NCI-H1436 treated with DMSO at 0.1 percent for 48 hours (cell line): ENCODE measurements at regions not wholly inside any gene's neighbourhood (a gene's known extent, or its start where the extent isn't known, plus 50 kb on each side); places are given as distances from the start of the nearest gene placed in this dataset.

Experiments used
- DNase-seq: peaks from one replicate; lab custom pipeline; 2025; lab: John Stamatoyannopoulos, UW

DNA sequence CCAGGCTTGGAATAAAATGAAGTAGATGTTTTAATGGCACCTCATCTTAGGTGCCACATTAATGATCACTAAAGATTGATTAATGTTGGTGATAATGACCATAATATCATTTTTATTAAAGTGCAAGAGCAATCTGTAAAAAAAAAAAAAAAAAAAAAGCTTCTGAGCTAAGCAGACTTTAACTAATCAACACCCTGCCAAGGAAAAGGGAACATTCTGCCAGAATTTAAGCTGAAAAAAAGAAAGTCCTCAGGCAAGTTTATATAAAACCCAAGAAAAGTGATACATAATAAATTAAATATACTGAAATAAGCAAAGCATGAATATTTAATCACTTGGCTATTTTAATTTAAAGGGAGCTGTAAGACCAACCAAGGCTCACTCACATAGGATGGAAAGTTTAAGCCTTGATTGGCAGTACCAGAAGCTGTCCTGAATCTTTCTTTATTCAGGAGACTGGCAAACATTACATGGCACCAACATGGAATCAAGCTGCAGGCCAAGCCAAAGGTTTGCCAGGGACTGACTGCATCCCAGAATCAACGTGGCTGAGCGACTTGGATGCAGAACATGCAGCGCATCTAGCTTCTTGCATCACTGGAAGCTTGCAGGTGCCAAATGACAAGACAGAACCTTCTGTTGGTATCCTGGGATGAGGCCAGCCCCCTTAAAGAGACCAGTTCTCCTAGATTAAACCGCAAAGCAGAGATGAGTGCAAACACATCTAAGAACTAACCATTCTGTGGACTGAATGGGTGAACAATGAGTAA lies 413.6 kb downstream of the ENC1 start:
- DNase-seq = no peak

DNA sequence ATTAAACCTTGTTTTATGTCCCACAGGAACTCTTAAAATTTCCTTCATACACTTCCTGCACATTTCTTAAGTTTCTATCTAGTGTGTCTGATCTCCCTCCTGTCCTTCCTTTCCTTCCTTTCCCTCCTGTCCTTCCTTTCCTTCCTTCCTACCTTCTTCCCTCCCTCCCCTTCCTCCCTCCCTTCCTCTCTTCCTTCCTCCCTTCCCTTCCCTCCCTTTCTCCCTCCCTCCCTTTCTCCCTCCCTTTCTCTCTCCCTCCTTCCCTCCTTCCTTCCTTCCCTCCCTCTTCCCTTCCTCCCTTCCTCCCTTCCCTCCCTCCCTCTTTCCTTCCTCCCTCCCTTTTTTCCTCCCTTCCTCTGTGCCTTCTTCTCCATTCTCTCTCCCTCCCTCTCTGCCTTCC lies 414.9 kb downstream of the ENC1 start:
- no peak for DNase-seq

DNA sequence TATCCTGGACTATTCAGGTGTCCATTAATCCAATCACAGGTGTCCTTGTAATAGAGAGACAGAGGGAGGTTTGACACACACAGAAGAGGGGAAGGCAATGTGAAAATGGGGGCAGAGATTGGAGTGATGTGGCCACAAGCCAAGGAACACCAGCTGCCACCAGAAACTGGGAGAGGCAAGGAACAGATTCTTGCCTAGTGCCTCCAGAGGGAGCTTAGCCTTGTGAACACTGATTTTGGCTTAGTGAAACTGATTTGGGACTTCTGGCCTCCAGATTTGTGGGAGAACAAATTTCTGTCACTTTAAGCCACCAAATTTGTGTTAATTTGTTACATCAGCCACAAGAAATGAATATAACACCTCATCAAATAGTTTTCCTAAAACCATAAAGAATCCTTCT lies 416.2 kb downstream of the ENC1 start:
- no peak for DNase-seq

DNA sequence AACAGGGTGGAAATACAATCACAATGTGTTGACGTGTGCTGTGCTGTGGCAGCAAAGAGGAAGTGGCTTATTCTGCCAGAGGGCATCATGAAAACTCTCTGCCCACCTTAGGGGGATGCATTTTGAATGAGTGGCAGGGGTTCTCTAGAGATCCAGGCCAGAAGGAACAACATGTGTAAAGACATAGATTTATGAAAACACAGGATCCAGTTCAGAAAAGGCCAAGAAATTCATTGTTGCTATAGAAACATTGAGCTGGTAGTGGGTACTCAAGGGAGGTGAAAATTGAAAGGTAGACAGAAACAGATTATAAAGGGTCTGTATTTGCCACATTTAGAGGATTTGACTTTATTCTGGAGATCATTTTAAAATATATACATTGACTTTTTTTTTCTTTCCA lies 417.7 kb downstream of the ENC1 start:
- no peak for DNase-seq

DNA sequence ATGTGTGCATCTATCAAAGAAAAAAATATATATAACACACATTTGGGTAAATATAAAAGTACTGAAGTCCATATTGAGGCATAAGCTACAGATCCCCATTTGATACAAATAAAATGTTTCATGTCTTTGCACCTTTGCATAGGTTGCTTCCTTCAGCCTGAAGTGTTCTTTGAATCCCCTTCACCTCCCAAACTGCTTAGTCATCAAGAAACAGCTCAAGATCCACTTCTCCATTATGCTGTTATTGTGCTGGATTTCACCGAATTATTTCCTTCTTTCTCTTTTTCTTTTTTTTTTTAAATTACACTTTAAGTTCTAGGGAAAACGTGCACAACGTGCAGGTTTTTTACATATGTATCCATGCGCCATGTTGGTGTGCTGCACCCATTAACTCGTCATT lies 419.1 kb downstream of the ENC1 start:
- DNase-seq = no peak

DNA sequence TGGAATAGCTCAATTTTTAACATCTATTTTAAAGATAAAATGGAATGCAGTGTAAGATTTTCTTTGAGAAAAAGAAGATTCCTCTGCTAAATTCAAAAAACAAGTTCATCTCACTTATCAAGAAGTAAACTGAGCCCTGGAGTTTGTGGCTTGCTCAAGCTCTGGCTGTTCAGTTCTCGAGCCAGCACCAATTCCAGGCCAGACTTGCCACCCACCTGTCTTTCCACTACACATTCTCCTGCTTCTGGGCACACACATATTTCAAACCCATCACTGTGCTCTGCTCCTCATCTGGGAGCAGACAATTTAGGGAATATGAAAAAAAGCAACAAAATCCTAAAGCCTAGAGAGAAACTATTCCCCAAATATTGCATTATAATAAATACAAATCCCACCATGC lies 424.5 kb downstream of the ENC1 start:
- no peak for DNase-seq

DNA sequence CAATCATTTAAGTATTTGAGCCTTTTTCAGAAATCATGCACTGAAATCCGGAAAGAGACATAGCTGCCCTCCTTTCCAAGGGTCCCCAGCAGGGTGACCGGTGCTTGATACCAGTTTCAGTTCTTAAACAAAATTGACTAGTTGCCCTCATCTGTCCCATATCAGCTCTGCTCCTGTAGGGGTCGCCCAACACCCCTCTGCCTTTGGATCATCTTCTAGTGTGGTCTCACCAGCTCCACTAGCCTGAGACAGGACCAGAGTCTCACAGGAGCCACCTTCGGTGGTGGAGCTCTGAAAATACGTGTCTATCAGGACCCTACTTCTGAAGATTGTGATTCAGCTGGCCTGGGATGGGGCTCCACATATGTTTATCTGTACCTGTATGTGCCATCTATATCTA lies 428.2 kb downstream of the ENC1 start:
- no peak for DNase-seq

DNA sequence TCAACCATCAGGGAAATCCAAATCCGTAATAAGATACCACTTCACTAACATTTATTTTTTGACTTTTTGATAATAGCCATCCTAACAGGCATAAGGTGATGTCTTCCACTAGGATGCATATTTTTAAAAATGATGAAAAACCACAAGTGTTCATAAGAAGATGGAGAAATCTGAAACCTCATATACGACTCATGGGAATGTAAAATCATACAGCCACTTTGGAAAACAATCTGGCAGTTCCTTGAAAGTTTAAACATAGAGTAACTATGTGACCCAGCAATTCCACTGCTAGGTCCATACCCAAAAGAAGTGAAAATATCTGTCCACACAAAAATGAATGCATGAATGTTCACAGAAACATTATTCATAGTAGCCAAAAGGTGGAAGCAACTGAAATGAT lies 431.0 kb downstream of the ENC1 start:
- no peak for DNase-seq

DNA sequence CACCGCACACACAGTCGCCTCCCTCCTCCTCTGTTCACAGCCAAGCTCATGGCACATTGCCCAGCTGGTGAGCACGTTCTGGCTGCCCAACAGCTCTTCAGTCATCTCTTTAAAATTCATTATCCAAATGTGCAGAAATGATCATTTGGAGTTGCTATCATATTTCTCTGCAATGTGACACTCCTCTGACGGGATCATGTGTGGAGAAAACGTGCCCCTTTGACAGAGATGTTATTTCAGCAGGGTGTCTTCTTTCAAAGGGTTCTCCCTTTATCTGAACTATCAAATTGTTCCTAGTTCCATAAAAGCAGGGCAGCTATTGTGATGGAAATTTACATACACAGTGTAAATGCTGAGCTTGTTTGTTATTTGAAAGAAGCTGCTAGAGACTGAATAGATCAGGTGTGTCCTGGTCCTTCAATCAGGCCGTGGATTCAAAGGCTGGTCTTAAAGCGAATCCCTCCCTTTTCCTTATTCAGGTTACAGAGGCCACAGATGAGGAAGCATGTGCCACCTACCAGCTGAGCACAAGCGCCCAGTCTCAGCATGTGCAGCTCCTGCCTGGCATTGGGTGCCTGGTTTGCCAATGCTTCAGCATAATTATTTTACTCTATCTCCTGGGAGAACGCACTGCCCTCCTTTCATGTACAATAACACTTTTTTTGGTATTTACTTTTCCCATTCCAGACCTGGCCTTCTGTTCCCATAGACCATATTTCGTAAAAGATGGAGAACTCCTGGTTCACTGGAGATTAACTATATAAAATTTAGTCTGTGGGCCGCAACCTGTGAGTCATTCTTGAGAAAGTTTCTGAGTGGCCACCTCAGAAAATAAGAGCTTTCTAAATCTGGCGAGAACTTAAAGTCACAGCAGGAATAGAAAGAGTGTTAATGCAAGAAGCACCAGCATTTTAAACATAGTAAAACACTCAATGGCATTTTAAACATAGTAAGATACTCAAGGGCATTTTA lies 433.7 kb downstream of the ENC1 start:
- DNase-seq = peak; percentile 94

DNA sequence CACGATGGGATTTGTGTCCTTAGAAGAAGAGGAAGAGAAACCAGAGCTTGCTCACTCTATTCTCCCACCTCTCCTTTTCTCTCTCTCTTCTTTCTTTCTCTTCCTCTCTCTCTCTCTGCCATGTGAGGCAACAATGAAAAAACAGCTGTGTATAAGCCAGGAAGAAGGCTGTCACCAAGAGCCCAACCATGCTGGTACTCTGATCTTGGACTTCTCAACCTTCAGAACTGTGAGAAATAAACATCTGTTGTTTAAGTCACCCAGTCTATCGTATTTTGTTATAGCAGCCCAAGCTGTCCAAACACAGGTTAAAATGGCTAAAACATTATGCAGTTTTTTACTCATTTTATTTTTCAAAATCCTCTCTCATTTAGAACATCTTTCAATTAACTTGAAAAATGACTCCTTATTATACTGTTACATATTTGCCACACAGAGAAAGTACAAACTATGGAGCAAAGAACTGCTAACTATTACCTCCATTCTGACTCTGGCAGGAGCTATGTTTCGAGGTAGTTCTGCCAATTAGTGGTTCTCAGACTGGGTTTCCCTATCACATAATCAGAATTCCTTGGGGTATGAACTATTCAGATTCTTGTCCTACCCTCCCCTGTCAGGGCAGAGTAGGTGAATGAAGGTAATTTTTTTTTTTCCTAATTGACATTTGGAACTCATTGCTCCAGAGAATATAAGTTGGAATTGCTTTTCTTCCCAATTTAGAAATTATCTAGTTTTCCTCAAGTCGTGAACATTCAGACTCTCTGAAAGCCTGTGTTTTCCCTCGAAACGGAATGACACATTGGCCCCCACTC lies 434.6 kb downstream of the ENC1 start:
- DNase-seq = peak; percentile 41

DNA sequence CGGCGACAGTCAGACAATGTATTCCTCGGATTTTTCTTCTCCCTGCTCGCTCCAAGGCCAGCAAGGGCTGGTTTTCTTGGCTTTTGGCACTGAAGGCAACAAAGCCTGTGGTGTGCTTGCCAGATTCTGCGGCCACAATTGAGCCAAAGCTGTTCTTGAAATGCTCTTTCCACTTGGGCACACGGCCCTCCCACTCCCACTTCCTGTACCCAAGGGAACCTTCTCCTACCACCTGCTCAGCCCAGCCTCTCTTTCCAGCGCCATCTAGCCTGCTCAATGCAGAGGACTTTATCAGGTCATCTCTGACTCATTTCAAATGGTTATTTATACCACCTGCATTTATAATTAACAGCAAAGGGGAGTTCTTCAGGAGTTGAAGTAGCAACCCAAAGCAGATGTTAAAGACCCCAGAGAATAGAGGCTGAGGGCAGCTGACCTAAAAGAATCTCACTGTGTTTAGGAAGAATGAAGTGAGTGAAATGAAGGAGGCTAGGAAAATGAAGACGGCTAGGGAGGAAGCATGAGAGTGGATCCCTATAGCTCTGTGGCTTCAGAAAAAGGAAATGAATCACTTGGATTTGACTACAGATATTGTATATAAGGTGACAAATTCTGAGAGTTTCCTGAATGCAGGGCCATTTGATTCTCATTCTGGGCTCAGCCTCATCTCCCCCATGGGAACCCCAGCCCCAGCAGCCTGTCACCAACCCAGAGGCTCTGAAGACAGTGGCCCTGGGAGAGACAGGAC lies 439.0 kb downstream of the ENC1 start:
- DNase-seq = peak; percentile 5

DNA sequence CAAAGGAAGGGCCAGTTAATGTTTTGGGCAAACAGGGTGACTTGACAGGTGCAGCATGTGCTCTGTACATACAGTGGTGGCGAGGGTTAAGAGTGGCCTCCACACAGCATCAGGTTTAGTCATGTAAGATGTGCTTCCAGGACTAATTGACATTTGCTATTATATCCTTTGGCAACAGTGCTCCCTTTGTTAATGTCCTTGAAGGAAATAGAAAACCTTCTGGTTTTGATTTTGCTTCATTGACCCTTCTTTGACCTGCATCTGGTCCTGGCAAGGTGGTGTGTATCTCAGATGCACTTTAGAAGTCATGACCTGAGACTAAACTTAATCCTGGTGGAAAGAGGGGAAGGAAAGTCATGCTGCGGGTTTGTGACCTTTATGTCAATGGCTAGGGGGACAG lies 440.0 kb downstream of the ENC1 start:
- no peak for DNase-seq

DNA sequence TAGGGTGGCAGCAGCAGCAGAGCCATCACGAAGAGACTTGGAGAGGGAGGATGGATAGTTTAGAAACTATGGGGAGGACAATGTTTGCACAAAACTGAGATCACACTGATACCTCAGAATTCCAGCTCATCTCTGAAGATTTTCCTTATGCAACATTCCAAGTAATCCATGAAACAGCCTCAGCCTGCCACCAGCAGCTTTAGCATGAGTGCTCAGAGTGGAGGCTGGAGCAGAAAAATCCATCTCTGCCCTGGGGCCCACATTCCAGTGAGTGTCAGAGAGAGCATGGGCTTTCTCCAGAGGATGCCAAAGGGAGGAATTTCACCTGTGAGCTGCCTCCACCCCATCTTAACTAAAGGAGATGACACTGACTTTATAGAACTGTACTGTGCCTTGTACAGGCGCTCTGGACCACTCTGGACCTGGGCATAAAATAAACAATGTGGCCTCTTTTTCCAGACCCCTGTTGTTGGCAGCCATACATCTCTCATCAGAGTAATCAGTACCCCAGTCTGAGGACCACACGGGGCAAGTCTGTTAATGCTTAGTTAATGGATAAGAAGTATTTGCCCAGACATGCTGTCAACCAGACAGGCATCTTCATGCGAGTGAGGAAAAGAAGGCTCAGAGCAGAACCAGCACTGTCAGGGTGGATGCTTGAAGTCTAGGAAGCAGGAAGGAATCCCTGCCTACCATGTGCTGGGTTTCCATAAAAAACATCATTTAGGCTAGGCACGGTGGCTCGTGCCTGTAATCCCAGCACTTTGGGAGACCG lies 440.9 kb downstream of the ENC1 start:
- no peak for DNase-seq

DNA sequence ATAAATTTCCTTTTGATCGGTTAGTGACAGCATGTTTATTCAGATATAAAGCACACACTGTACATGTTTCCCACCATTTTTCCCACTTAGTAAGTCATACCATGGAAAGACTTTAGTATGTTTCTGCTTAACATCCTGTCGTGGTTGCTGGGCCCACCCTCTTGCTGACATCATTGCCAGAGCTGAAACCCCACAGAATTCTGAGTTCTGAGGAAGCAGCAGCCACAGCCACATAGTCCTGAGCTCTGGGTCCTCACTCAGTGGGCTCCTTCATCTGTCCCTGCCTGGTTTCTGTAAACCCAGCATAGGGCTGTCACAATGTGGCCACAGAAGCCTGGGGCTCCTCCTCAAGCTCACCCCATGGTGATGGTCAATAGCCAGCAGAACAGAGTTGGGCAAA lies 441.5 kb downstream of the ENC1 start:
- no peak for DNase-seq

DNA sequence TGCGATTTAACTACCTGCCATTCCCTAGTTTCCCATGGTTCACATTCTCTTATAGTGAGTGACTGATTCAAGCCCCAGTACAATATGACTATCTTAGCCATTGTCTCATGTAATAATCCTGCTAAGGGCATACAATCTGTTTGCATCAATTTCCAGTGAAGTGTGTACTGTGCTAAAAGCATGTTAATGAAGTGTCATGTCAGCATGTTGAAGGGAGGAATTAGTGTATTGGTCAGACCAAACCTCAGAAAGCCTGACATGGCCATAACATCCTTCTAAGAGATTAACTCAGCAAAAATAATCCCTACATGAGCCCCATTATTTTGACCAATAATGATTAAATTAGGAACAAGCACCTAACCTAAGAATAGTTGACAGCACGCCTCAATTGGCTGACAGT lies 442.4 kb downstream of the ENC1 start:
- no peak for DNase-seq

DNA sequence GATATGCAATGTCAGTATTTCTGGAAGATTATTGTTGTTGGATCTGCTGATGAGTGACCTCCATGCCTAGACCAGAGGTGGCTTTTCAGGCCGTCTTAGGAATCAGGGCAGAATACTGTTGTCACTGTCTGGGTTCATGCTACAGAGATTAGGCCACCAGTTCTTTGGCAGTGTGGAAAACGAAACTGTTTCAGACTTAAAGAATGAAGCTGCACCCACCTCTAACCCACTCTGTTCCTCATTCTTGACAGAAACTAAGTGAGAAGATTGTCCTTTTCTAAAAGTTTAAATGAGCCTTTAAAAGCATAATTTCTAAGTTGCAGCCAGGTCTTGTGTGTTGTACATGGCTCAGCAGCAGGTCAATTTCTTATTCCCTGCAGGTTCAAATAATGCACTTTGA lies 444.3 kb downstream of the ENC1 start:
- no peak for DNase-seq

DNA sequence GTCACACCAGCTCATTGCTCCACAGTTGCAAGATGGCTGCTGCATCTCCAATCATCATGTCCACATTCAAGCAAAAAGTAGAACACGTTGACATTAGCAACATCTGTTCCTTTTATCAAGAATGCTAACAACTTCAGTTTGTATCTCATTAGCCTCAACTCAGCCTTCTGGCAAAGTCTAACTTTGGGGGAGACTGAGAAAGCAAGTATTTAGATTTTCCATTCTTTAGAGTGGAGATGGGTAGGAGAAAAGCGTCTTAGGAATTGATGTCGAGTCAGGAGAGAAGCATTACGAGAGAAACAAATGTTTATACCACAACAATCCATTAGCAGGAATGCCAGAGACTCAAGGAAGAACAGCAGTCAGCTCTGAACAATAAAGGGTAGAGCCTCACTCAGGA lies 446.3 kb downstream of the ENC1 start:
- no peak for DNase-seq

DNA sequence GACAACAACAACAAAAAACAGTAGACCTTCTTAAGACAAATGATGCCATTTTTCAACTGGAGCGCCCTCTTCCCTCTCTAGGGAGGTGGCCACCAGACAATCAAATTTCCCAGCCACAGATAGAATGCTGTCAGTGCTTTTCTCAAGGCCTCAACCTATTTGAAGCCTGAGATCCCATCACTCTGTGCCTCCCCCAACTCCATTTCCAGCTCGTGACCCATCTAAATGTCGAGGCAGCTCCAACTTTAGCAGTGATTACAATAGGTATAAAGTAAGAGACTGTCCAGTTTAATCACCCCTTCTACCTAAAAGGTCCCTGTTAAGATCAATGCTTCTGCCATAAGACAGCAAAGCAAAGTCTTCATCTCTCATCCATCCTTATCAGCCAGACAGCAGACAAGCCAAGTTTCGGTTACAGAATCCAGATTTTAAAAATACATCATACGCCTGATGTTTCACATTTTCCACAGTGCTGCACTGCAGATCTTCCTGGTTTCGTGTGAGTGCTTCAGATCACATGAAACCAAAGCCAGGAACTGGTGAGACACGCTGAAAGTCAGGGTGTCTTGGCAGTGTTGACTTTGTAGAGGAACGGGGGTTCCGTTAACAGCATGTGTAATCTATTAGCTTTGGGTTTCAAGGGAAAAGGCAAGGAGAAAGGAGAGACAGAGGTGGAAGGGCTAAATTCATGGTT lies 447.8 kb downstream of the ENC1 start:
- no peak for DNase-seq

DNA sequence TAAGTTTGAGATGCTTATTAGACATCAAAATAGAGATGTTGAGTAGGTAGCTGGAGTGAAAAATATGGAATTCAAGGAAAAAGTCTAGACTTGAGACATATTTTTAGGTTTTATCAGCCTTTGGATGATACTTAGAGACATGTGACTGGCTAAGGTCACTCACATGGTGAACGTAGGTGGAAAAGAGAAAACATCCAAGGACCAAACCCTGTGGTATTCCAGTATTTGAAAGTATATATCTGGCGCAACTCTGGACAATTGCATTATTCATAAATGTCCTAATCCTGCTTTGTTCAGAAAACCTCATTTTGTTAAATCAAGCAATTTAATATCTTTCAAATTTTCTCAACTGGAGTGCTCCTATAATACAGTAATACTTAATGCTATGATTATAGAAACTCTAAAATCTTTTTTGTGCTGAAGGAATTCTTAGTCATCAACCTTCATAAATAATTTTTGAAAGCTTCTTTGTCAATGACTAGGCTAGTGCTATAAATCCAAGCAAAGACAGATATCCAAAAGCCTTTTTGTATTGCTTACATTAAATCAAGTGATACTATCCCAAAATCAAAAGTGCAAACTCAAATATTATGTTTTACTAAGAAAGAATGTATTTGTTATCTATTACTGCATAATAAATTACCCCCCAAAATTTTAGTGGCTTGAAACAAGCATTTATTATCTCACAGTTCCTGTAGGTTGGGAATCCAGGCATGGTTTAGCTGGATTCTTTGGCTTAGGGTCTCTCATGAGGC lies 452.0 kb downstream of the ENC1 start:
- DNase-seq = no peak

DNA sequence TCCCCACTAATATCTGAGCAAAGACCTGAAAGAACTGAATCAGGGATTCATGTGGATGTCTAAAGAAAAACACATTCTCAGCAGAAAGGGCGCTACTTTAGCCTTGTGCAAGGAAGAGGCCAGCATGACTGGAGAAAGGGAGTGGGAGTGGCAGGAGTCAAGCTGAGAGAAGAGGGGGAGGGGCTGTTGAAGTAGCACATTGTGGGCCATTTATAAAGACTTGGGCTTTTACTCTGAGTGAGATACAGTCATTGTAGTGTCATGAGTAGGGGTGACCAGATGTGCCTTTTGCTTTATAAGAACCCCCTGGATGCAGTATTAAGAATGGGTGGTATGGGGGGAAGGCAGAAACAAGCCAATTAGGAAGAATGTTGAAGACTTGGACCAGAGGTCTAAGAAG lies 452.8 kb downstream of the ENC1 start:
- no peak for DNase-seq
